ENCODE measurements at regions not wholly inside any gene's neighbourhood (a gene's known extent, or its start where the extent isn't known, plus 50 kb on each side); places are given as distances from the start of the nearest gene placed in this dataset.

DNA sequence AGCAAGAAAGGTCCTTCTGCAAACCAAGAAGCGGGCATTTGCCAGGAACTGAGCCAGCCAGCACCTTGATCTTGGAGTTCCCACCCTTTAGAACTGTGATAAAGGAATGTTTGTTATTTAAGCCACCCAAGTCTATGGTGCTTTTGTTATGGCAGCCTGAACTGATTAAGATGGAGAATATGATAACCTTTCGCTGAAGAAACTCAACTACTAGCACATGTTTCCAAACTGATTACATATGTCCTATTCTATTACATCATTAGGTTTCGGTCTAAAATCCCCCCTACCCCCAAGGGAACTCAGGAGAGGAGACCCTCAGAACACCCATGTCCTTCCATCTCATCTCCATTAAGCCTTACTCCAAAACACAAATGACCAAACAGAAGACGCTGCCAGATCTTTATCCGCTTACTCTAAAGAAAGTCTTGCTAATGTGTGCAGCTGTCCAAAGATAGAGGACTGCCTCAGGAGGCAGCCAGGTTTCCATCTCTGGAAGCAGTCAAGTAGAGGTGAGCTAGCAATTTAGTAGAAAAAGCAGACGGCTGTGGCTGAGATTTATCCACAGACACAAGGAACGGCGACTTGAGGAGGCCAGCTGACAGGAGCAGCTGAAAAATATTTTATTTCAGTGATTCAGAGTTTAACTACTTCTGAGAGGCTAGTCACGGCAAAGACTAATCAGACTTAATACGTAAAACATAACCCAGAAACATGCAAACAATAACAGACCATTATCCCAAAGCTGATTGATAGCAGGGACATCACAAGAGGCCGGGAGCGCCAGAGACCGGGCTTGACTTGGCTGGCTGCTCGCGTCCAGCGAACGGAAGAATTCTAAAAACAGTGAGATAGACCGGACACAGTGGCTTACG is 611.4 kb upstream of the CDH5 start:
- H3K79me1 ChIP-seq (ENCODE audit: low read depth, low read length), result no peaks in the 10 kb centered on the region
- H2AK5ac ChIP-seq (ENCODE audit: low read depth, low read length), result no peak overlapping the region
- H2BK12ac ChIP-seq (ENCODE audit: low read depth, low read length), result no peak overlapping the region
- no peak overlapping the region for H4K5ac ChIP-seq (ENCODE audit: insufficient read length, low read depth, low read length)
- H3K56ac ChIP-seq (replicated peaks; ENCODE audit: insufficient read length, low read depth, low read length), result no peak overlapping the region
- no peak overlapping the region for H3K4me2 ChIP-seq (ENCODE audit: insufficient read depth in 1 of 2, low read depth in 2 of 2, low read length in 2 of 2)
- no peak overlapping the region for H4K91ac ChIP-seq (replicated peaks; ENCODE audit: insufficient read length, low read length)
- H3K9me3 ChIP-seq (ENCODE audit: insufficient read depth in 2 of 2, low read depth in 1 of 2, low read length in 1 of 2), result no peaks in the 10 kb centered on the region
- no peak for FAIRE-seq
- H3K23me2 ChIP-seq (ENCODE audit: low read depth, low read length), result no peaks in the 10 kb centered on the region
- H3K79me2 ChIP-seq (ENCODE audit: control insufficient read depth in 1 of 2, insufficient read depth in 2 of 2, low read length in 2 of 2), result no peaks in the 10 kb centered on the region
- ChIA-PET CTCF (ENCODE audit: partially characterized antibody) (interaction anchor here (0.9 kb wide), 1 partner anchor 11 kb away, joined by 3 read pairs; no protein-coding TSS in a partner anchor), POLR2A (ENCODE audit: partially characterized antibody) (no interaction called here)
- no peak overlapping the region for H3K18ac ChIP-seq (ENCODE audit: extremely low read depth, low read length)
- no peak overlapping the region for H4K8ac ChIP-seq (ENCODE audit: extremely low read depth, insufficient read depth, low read length)
- no peak overlapping the region for H3K27ac ChIP-seq (ENCODE audit: low read depth, low read length)
- no peak for TF ChIP-seq GTF2F1 (IDR thresholded peaks at IDR 0.05; ENCODE audit: borderline replicate concordance, low read depth, low read length)
- no peak for TF ChIP-seq ZNF274 (IDR thresholded peaks at IDR 0.05; ENCODE audit: borderline replicate concordance, extremely low read depth, low read length)
- no peak for TF ChIP-seq SIN3A (conservative IDR thresholded peaks at IDR 0.05 in 1 of 2, IDR thresholded peaks at IDR 0.05 in 1 of 2; ENCODE audit: low read depth in 1 of 2, low read length in 2 of 2)
- TF ChIP-seq CBX8 (IDR thresholded peaks at IDR 0.05; ENCODE audit: borderline replicate concordance, low read depth, low read length), result no peak
- no peak for TF ChIP-seq CHD2 (IDR thresholded peaks at IDR 0.05; ENCODE audit: low read length)
- no peak for TF ChIP-seq POU5F1 (IDR thresholded peaks at IDR 0.05; ENCODE audit: low read depth, low read length)
- no peak overlapping the region for H2AFZ ChIP-seq (ENCODE audit: low read length)
- no peak for DNase-seq (ENCODE audit: low read depth in 1 of 2, low spot score in 2 of 2)
- H3K14ac ChIP-seq (ENCODE audit: insufficient read length), result no peak overlapping the region
- WGBS, 2 experiments (ENCODE audit: extremely low coverage in 1 of 2, insufficient coverage in 1 of 2, insufficient read length in 1 of 2, insufficient replicate concordance in 2 of 2, low coverage in 1 of 2, low lambda C conversion rate in 2 of 2, missing lambda C conversion rate in 1 of 2), result 93% methylated on average over 19 of the region's 19 CpGs; no CpG with 5 or more reads in 1 of the 2 experiments
- no peak overlapping the region for H3K9ac ChIP-seq (replicated peaks in 1 of 4; ENCODE audit: extremely low read depth in 1 of 4, low read depth in 3 of 4, low read length in 3 of 4)
- no peaks in the 10 kb centered on the region for H4K20me1 ChIP-seq (replicated peaks in 1 of 2; ENCODE audit: control insufficient read depth in 1 of 2, insufficient read depth in 2 of 2, low read length in 2 of 2)
- no peak overlapping the region for H3K23ac ChIP-seq (ENCODE audit: insufficient read length)
- H3K4ac ChIP-seq (replicated peaks; ENCODE audit: insufficient read length, low read depth, low read length), result no peak overlapping the region
- no peak overlapping the region for H3K4me3 ChIP-seq (ENCODE audit: extremely low read depth in 1 of 4, insufficient read depth in 2 of 4, low read depth in 3 of 4, low read length in 4 of 4)
- no peak overlapping the region for H2BK15ac ChIP-seq (ENCODE audit: low read length)
- H2BK20ac ChIP-seq (ENCODE audit: low read length), result no peak overlapping the region
- H2BK5ac ChIP-seq (ENCODE audit: low read depth, low read length), result no peak overlapping the region
- H3K27me3 ChIP-seq (replicated peaks in 1 of 4; ENCODE audit: control insufficient read depth in 3 of 4, extremely low read depth in 1 of 4, insufficient read depth in 3 of 4, low read length in 3 of 4), result no peaks in the 10 kb centered on the region; a peak in 1 of 7 replicates
- H3K4me1 ChIP-seq (replicated peaks in 1 of 4; ENCODE audit: control insufficient read depth in 3 of 4, insufficient read depth in 4 of 4, low read length in 3 of 4), result peaks cover 0 to 2% (median 0%) of the 10 kb centered on the region in 4 experiments; a peak in 1 of 7 replicates
- H2BK120ac ChIP-seq (replicated peaks; ENCODE audit: low read depth, low read length), result no peak overlapping the region
- no peaks in the 10 kb centered on the region for H3K36me3 ChIP-seq (ENCODE audit: control insufficient read depth in 2 of 4, insufficient read depth in 4 of 4, low read length in 3 of 4)

All from H1 (cell line).